Esophagus muscularis mucosa (tissue), 4 donors: ENCODE measurements at regions not wholly inside any gene's neighbourhood (a gene's known extent, or its start where the extent isn't known, plus 50 kb on each side); places are given as distances from the start of the nearest gene placed in this dataset.

Experiments
- DNase-seq: peaks from one replicate; pipeline ENCODE4 v3.0.0-alpha.2; 2017; ENCODE audit errors: extremely low spot score
- H3K27ac ChIP-seq, 4 donors: fragments of 200-600 bp; sonication (generic); replicated peaks in 1 of 4; 1 replicate in 3 of 4; 2 replicates in 1 of 4; pipeline ENCODE4 v1.5.1; 2016 to 2019; ENCODE audit warnings: mild to moderate bottlenecking in 1 of 4
- H3K27me3 ChIP-seq, 4 donors: fragments of 200-600 bp; sonication (generic); one replicate each; pipeline versions ENCODE4 v1.5.1 to v1.6.0; 2016 to 2019
- H3K36me3 ChIP-seq, 4 donors: fragments of 200-600 bp; sonication (generic); one replicate each; pipeline ENCODE4 v1.5.1; 2016 to 2019
- H3K4me1 ChIP-seq, 4 donors: fragments of 200-600 bp; sonication (generic); one replicate each; pipeline ENCODE4 v1.5.1; 2016 to 2019
- H3K4me3 ChIP-seq, 4 donors: fragments of 200-600 bp; sonication (generic); 1 replicate in 2 of 4; 2 replicates in 2 of 4; pipeline ENCODE4 v1.5.1; 2016 to 2019; ENCODE audit warnings: mild to moderate bottlenecking in 4 of 4, moderate library complexity in 1 of 4
- H3K9me3 ChIP-seq, 4 donors: fragments of 200-600 bp; sonication (generic); 1 replicate in 3 of 4; 2 replicates in 1 of 4; pipeline ENCODE4 v1.5.1; 2016 to 2019
- EP300 ChIP-seq: sonication (generic); formaldehyde crosslinking; IDR thresholded peaks from one replicate; pipeline ENCODE4 v1.6.1; 2017; ENCODE audit warnings: antibody characterized with exemption
- POLR2A ChIP-seq: fragments of 450-650 bp; IDR thresholded peaks from one replicate; pipeline ENCODE4 v1.6.1; 2017; ENCODE audit warnings: antibody characterized with exemption, moderate library complexity, mild to moderate bottlenecking, low read depth
- POLR2AphosphoS5 ChIP-seq, 2 donors: sonication (generic); formaldehyde crosslinking; IDR thresholded peaks; one replicate each; pipeline ENCODE4 v1.6.1; 2017; ENCODE audit warnings: antibody characterized with exemption in 2 of 2
- WGBS: methylation state at CpG from one replicate; pipeline ENCODE4 v1.1.5; 2018; 5-methylcytosine and 5-hydroxymethylcytosine counted together
- intact Hi-C: fragments of 100-400 bp; cut with DNase I; formaldehyde crosslinking; loops from one replicate; pipeline ENCODE4 v1.15.1; 2023
- TF ChIP-seq, protein P1 (sequence below), 3 experiments: fragments of 200-600 bp in 2 of 3; fragments of 450-650 bp in 1 of 3; sonication (generic) in 2 of 3; IDR thresholded peaks; one replicate each; pipeline ENCODE4 v1.5.1; 2017 to 2019; ENCODE audit warnings: antibody characterized with exemption in 3 of 3, mild to moderate bottlenecking in 2 of 3, moderate library complexity in 1 of 3

DNA sequence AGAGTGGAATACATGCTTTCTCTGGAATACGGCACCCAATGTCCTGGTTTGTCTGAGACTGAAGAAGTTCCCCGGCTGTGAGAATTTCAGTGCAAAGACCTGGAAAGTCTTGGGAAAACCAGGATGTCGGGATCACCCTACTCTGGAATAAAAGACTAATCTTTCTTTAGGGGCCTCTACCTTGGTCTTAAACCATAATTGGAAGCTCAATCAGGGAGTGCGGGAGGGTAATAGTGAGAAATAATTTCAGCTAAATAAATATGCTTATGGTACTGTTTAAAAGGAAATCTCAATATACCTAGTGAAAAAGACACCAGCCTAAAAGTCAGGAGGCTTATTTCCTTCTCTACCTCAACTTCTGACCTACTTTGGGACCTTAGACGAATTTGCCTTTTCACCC is 236.1 kb upstream of the GLI3 start:
- no peak for DNase-seq
- no peaks in the 10 kb centered on the region for H3K9me3 ChIP-seq
- TF ChIP-seq EP300 = no peak
- no peak for TF ChIP-seq POLR2AphosphoS5 (IDR thresholded peaks at IDR 0.05)
- TF ChIP-seq POLR2A = no peak
- TF ChIP-seq, protein P1, sequence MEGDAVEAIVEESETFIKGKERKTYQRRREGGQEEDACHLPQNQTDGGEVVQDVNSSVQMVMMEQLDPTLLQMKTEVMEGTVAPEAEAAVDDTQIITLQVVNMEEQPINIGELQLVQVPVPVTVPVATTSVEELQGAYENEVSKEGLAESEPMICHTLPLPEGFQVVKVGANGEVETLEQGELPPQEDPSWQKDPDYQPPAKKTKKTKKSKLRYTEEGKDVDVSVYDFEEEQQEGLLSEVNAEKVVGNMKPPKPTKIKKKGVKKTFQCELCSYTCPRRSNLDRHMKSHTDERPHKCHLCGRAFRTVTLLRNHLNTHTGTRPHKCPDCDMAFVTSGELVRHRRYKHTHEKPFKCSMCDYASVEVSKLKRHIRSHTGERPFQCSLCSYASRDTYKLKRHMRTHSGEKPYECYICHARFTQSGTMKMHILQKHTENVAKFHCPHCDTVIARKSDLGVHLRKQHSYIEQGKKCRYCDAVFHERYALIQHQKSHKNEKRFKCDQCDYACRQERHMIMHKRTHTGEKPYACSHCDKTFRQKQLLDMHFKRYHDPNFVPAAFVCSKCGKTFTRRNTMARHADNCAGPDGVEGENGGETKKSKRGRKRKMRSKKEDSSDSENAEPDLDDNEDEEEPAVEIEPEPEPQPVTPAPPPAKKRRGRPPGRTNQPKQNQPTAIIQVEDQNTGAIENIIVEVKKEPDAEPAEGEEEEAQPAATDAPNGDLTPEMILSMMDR (IDR thresholded peaks at IDR 0.05) = no peak
- intact Hi-C loops = no loop called here
- no peak overlapping the region for H3K27ac ChIP-seq
- H3K27me3 ChIP-seq = no peaks in the 10 kb centered on the region
- H3K4me3 ChIP-seq = no peak overlapping the region
- WGBS = 96% methylated on average over 5 of the region's 5 CpGs
- H3K4me1 ChIP-seq = no peaks in the 10 kb centered on the region
- no peaks in the 10 kb centered on the region for H3K36me3 ChIP-seq

DNA sequence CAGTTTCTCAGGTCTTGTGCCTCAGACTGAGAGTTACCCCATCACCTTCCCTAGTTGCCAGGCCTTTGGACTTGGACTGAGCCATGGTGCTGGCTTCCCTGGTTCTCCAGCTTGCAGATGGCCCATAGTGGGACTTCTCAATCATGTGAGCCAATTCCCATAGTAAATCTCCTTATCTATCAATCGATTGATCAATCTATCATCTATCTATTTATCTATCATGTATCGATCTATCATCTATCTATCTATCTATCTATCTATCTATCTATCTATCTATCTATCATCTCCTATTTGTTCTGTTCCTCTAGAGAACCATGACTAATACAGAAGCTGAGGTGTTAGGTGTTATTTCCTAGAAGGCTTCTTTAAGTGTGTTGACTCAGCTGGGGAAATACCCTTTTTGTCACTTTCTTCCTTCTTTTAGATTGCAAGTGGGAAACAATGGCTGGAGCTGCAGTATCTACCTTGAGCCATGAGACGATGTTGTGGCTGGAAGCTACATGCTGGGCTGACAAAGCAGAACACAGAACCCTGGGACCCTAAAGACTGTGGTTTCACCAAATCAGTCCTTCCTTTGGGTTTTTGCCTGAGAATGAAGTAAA is 234.7 kb upstream of the GLI3 start:
- Histone ChIP-seq H3K4me3 (no peak overlapping the region), H3K36me3 (no peaks in the 10 kb centered on the region), H3K4me1 (no peaks in the 10 kb centered on the region), H3K27ac (no peak overlapping the region), H3K27me3 (no peaks in the 10 kb centered on the region), H3K9me3 (no peaks in the 10 kb centered on the region)
- intact Hi-C loops = no loop called here
- 84% methylated on average over 3 of the region's 3 CpGs for WGBS
- DNase-seq = no peak
- no peak for TF ChIP-seq POLR2A
- TF ChIP-seq, protein P1 (IDR thresholded peaks at IDR 0.05) = no peak
- TF ChIP-seq POLR2AphosphoS5 (IDR thresholded peaks at IDR 0.05) = no peak
- TF ChIP-seq EP300 = no peak

DNA sequence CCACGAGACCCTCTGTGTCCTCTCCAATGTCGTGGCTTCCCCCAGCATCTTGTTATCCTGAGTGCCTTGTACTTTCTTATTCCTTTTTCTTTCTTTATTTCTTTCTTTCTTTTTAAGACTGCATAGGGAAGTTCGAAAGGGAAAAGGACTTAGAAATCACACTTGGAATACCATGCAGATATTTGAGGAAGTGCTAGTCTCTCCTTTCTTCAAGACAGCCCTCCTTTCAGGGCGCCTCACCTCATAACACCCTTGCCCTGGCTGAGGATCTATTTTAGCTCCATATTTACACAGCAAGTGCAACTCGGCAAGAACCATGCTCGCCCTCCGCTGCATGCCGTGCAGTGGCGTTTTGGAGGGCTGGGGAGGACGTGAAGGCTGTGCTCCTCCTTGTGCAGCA is 232.3 kb upstream of the GLI3 start:
- Histone ChIP-seq H3K27ac (no peak overlapping the region), H3K9me3 (no peaks in the 10 kb centered on the region), H3K27me3 (no peaks in the 10 kb centered on the region), H3K4me1 (no peaks in the 10 kb centered on the region), H3K36me3 (no peaks in the 10 kb centered on the region), H3K4me3 (no peak overlapping the region)
- 85% methylated on average over 10 of the region's 10 CpGs for WGBS
- DNase-seq = no peak
- intact Hi-C loops = no loop called here
- TF ChIP-seq POLR2A (no peak), POLR2AphosphoS5 (IDR thresholded peaks at IDR 0.05) (no peak), EP300 (no peak)
- TF ChIP-seq, protein P1 (IDR thresholded peaks at IDR 0.05) = no peak

DNA sequence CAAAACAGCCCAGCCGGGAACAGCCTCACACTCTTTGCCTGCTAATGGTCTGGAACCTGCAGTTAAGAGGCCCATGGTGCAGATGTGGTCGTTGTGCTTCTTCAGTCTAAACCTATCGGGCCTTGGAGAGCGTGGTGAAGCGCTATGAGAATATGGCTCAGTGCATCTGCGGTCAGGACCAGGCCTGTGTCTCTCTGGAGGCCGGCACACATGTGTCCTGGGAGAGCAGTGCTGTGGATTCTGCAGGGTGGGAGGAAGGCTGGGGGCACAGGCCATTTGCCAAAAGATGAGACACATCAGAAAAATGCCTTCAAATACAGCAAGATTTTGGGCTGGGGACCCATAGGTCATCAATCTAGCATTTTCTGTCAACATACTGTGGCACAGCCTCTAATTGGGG is 231.5 kb upstream of the GLI3 start:
- Histone ChIP-seq H3K27ac (no peak overlapping the region), H3K9me3 (no peaks in the 10 kb centered on the region), H3K4me3 (no peak overlapping the region), H3K4me1 (no peaks in the 10 kb centered on the region), H3K36me3 (no peaks in the 10 kb centered on the region), H3K27me3 (no peaks in the 10 kb centered on the region)
- intact Hi-C loops = no loop called here
- WGBS = 76% methylated on average over 7 of the region's 7 CpGs
- TF ChIP-seq POLR2A (no peak), POLR2AphosphoS5 (IDR thresholded peaks at IDR 0.05) (no peak), EP300 (no peak)
- TF ChIP-seq, protein P1 (IDR thresholded peaks at IDR 0.05) = no peak
- no peak for DNase-seq

DNA sequence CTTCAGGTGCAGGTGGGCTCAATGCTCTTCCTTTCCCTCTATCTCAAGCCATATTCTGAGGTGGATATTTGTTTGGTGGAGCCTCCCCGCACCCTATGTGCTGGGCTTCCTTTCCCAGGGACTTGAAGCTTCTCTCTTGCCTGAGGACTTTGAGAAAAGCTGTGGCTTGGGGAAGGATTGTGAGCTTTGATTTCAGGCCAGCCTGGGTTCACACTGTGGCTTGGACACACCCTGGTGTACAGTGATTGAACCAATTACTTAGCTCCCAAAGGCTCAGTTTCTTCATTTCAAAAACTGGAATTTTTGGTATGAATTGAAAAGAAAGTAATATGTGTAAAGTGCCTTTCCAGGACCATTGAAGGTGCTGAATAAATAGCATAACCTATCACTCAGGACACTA is 224.5 kb upstream of the GLI3 start:
- Histone ChIP-seq H3K27ac (no peak overlapping the region), H3K4me3 (no peak overlapping the region), H3K36me3 (no peaks in the 10 kb centered on the region), H3K27me3 (no peaks in the 10 kb centered on the region), H3K4me1 (peaks cover 0 to 9% (median 3%) of the 10 kb centered on the region in 4 donors), H3K9me3 (no peaks in the 10 kb centered on the region)
- TF ChIP-seq, protein P1 (IDR thresholded peaks at IDR 0.05) = no peak
- TF ChIP-seq EP300 (no peak), POLR2A (no peak), POLR2AphosphoS5 (IDR thresholded peaks at IDR 0.05) (no peak)
- intact Hi-C loops = no loop called here
- 88% methylated on average over 1 of the region's 1 CpG for WGBS
- peak; percentile 39 for DNase-seq
